SHP77 (cell line): ENCODE measurements at regions not wholly inside any gene's neighbourhood (a gene's known extent, or its start where the extent isn't known, plus 50 kb on each side); places are given as distances from the start of the nearest gene placed in this dataset.

Source experiments
- DNase-seq, 2 experiments: peaks; one replicate each; lab custom pipeline; 2025; lab: John Stamatoyannopoulos, UW

DNA sequence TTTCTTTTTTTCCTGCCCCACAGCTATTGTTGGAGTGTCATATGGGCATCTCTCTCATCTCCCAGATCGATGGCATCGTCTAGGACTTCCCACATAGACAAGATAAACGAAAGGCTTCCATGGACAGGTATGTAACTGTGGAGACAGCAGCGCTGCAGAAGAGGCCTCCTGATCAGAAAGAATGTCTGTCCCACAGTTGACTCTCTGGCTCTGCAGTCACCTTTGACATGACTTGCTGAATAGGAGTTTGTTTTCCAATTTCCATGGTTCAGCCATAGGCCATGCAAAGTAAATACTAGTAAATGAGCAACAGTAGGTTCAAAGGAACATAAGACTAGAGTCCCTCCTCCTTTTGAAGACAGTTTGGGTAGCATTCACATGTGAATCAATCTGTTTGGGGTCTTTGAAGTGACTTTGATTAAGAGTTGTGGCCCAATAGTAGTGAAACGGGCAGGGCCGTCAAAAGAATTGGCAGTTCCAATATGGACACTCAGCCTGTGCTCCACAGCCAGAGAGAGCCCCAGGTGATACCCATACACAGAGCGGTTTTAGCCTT is 134.7 kb upstream of the IFNGR1 start:
- DNase-seq = no peak

DNA sequence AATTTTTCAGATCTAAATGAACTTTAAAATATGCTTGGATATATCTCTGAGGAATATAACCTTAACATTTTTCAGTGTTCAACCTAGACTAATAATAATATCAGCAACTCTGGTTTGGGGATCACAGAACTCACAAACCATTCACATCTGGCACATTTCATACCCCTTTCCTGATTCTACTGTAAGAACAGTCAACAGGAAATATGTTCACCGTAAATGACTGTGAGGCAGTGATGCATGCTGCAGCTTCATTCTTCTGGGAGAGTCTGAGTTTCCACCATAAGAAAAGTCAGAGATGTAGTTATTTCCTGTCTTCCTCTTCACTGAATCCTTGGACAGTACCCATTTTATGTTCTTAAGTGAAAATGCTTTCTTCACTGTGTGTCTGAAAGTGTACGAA is 134.2 kb upstream of the IFNGR1 start:
- no peak for DNase-seq

DNA sequence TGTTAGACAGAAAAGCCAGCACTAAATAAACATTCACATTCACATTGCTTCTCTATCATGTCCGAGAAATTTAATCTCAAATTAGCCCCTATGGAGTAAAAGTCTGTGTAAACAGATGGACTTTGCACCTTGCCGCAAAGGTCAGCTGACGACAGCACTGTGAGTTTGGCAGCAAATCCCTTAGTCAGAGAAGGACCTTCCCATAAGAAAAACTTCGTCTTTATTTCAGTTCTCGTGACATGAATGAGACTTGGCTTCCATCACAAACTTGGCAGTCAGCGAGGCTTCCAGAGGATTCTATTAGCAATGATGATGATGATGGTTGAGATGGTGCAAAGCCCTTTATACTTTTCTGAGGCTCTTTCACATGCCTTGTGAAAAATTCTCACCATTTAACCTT is 133.7 kb upstream of the IFNGR1 start:
- no peak for DNase-seq

DNA sequence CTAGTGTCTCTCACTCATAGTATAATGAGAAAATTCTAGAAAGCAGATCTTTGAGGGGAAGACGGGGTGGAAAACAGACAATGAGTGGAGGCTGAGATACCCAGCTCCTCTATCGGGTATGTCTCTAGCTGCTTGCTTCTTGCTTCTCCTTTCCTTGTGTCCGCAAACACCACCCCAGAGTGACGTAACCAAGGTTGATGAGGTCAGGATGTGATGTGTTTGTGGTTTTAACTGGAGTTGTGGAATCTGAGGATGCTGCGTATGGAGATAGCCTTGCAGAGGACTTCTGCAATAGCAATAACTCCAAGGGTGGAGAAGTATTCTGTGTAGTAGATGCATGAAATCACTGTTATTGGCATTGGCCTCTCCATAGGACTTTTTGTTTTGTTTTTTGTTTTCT is 132.7 kb upstream of the IFNGR1 start:
- no peak for DNase-seq

DNA sequence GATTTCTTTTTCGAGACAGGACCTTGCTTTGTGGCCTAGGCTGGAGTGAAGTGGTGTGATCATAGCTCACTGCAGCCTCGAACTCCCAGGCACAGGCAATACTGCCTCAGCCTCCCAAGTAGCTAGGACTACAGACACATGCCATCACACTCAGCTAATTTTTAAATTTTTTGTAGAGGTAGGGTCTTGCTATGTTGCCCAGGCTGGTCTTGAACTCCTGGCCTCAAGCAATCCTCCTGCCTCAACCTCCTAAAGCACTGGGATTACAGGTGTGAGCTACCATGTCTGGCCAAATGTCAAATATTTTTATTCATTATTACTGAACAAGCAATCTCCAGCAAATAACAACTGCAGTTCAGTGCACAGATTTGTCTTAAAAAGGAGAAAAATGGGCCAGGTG is 131.7 kb upstream of the IFNGR1 start:
- no peak for DNase-seq

DNA sequence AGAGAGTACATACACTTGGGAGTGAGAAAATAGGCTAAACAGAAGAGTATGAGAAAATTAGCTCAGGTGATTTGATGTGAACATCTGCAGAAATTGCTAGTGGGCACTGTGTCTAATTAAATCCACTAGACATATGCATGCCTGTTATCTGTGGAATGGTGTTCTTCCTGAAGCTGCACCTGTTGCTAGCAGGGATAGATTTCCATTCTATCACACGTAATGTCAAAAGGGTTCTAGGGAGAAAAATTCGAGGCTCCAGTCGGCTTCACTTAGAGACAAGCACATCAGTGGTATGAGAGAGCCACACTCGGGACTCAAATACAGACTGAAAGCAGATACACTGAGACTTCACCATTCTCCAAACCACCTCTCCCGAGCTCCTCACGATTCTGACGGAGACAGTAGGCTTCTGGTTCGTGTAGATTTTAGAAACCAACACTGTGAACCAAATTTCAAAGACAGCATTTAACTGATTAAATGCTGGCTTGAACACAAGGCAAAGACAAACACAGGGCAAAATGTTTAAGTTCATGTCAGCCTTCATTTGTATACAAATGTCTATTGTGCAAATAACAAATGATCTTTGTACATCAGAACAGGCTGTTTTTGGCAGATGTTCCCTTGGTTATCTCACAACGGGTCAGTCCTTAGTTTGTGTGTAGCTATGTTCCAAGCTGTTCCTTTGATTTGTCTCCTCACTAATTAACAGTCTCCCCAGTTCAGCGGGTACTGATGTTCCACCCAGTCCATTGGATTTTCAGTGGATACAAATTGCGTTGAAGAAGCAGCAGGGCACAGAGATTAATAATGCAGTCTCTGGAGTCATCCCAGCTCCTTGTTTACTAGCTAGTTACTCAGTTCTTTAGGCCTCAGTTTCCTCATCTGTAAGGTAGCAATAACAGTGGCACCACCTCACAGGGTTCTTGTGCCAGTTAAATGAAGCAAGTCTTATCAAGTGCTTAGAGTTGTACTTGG is 131.0 kb upstream of the IFNGR1 start:
- no peak for DNase-seq

DNA sequence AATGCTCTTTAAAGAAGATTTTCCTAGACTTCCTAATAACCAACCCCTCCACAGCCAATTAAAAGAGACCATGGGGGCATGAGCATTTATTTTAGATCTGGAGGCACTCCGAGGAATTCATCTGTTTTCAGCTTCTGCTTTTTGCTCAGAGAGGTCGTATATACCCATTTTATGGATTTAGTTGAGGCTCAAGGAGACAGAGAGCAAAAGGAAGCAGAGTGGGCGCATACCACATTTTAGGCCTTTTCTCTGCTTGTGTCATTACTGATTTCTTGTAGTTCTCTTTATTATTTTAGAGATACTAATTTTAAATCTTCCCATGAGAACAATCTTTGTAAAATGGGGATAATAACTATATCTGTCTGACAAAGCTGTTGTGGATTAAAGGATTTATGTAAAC is 129.6 kb upstream of the IFNGR1 start:
- no peak for DNase-seq

DNA sequence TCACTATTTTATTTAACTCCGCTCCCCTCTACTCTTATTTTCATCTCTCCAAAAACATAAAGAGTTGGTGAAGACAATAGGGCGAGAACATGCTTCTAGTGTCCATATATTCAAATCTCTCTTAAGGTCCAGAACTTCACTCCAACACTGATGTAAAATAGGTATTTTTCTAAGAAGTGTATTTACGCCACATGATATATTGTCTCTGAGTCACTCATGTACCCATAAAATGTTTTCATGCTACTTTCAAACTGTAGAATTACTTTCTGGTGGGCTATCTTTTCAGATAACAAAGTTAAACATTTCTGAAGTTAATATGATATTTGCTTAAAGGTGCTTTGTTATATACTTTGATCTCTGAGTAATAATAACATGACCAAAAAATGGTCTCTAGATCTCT is 124.1 kb upstream of the IFNGR1 start:
- DNase-seq = no peak

DNA sequence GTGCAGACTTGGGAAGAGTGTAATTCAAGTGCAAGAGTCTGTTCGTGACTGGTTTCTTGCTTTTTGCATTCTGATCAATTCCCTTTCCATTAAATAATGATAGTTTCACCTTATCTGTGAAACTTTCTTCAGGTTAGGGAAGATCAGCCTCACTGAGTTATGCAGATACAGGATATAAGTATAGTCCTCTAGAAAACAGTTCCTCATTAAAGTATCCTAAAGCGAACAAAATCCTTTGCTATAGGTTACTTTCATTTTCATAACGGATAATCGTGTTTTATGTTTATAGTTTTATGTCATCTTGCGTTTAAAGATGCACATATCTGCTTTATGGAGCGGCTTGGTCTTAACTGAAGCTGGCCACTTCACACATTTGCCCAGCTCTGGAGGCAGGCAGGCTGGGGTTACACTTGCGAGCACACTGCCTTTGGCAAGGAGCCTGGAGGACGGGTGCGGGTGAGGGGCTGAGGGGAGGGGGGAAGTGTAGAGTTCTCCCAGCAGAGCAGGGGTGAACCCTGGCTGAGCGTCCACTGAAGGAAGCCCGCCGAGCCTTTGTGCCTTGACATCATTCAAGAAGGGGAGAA is 123.5 kb upstream of the IFNGR1 start:
- peak in 1 of 2 experiments; percentile 8 for DNase-seq

DNA sequence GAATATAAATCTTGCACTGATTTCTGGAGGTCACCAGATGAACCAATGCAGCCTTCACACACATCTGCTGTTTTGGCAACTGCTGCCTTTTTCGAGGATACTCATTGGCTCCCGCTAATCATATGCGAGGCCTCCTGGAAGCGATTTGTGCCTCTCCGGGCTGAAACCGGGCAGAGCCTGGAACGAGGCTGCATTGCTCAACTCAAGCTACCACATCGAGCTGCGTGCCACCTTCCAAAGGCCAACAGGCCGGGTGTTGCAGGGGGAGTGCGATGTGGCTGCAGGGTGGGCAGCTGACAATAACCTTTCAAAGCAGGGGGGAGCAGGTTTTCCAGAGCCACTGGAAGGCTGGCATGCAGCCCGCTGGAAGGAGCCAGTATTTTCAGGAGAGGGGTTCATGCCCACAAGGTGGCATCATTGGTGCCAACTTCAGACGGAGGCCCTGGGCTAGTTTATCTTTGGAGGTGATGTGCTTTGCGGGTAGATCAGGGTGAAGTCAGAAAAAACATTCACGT is 122.6 kb upstream of the IFNGR1 start:
- peak; percentile 20 to 33 for DNase-seq

DNA sequence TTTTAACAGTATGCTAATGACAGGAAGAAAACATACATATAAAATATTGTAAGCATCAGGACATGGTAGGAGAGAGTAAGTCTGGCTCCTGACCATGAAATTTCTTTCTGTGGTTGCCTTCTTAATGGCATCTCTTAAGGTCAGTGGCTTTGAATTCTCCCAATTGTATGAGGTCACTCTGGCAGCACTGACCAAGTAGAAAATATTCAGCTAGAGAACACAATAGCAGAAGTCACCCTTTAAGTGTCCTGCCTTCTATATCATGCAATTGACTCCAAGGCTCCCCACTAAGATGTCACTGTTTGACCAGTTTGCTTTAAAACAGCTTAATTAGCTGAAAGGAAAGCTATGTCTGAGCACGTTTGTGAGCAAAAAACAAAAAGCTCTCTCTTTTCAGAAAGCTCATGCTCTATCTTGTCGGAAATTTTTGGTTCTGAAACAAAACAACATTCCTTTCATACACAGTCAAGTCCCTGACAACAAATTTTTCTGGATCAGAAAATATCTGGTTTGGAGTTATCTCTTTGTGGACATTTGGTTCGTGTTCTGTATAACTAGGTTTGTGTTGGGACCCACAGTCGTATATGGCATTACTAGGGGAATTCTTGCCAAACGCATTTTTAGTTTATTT is 120.9 kb upstream of the IFNGR1 start:
- DNase-seq = no peak

DNA sequence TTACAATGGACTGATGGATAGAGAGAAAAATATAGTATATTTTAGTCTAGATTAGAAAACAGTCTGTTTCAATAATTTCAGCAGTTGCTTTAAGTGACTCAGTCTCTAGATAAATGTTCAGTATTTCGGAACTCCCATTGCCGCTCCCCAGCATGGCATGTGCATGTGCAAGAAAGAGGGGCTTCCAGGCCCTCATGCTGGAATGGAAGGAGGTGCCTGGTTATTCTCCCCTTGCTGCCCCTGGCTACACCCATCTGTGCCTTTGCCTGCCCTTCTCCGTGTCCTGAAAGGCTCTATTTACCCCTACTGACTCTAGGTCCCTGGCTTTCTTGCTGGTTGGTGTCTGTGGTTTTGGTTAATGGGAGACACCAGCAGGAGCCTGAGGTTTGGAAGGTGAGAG is 115.7 kb upstream of the IFNGR1 start:
- DNase-seq = no peak

DNA sequence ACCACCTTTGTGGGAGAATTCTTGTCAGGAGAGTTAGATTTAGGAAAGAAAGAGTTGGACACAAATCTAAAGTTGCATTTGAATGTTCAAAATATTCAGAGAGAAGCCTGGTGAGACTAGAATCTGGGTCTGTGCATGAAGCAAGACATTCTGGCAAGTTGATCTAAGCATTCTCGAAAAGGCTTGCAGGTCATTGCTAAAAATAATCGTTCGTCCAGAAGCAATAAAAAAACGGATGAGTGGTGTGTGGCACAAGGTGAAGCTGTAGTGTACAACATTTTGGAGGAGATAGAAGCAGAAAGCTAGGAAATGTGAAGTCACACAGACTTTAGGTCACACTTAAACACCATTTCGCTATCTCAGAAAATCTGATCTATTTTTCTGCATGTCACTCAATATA is 114.9 kb upstream of the IFNGR1 start:
- no peak for DNase-seq

DNA sequence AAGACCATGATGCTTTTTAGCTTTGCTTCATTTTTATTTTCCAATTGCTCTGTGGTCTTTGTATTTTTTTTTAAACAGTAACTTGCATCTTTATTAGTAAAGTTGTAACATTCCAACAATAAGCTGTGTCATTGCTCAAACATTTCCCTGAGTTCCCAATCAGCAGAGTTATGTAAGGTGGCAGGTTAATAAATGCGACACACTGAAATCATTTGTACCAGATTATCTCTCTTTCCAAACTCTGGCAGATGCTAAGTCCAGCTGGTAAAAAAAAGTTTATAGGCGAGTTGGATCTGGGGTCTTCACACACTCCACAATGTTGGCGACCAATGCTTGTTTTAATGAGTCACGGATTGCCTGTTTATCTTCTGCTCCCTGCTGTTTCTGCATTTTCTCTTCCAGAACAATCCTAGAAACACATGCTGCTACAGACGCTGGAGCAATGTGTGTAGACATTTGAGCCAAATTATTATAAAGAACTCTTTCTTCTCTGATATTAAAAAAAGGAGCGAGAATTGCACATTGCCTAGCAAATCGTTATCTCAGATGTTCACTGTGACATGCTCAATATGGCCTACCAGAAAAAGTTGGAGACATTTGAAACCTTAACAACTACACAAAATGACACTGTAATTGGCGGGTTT is 113.6 kb upstream of the IFNGR1 start:
- DNase-seq = no peak

DNA sequence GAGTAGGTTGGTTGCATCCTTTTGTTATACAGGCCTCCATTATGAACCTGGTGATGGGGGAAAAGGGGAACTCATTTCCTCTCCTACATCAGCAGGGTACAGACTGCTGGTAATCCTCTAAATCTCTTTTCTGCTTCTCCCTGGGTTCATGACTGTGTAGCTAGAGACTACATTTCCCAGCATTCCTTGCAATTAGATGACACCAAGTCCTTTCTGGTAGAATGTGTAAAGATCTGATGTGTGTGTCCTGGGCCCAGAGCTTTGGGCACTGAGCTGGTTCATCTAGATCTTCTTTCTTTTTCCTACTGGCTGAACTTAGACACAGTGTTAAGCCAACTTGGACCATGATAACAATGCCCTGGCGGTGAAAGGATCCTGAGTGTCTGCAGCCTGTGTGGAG is 104.7 kb upstream of the IFNGR1 start:
- no peak for DNase-seq

DNA sequence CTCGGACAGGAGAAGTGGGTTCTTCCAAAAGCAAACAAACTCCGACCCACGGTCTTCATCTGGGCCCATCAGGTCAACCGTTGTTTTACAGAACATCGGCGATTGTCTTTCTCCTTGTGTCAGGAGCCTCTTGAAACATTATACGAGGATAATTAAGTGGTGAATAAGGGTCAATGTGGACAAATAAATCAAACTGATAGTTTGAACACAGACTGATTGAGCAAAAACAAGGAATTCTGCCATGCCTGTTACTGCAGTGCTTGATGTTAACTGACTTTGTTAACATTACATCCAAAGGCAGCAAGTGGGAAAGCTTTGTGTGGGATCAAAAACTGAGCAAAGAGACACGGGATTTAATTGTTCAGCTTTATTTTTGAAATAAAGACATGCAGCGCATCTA is 101.1 kb upstream of the IFNGR1 start:
- DNase-seq = no peak

DNA sequence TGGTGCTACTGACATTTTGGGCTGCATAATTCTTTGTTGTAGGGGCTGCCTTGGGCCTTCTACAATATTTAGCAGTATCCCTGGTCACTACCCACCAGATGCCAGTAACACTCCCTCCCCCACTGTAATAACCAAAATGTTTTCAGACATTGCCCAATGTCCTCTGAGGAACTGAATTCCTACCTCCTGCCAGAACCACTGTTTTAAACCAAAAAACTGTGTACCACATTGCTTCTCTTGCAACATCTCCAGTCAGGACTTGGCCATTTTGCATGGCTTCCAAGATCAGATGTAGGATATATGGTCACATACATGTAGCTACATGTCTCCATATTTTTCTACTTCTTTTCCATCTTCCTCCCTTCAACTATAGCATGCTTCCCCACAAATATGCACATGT is 97.4 kb upstream of the IFNGR1 start:
- no peak for DNase-seq

DNA sequence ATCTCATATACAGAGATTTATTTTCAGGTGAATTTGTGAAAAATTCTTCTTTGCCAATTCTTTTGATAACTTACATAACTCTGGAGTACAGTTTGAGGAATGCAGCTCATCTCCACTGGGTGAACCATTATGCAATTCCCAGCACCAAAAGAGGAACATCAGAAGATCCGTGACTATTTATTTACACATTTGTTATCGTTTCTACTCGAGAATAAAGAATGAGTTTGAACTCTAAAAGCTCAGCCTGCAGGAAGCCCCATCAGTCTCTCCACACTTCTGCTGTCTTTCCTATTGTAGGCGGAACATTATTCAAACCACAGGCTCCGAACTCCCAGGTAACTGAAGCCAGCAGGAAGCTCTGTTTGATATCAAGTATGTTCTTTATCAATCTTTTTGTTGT is 95.9 kb upstream of the IFNGR1 start:
- no peak for DNase-seq

DNA sequence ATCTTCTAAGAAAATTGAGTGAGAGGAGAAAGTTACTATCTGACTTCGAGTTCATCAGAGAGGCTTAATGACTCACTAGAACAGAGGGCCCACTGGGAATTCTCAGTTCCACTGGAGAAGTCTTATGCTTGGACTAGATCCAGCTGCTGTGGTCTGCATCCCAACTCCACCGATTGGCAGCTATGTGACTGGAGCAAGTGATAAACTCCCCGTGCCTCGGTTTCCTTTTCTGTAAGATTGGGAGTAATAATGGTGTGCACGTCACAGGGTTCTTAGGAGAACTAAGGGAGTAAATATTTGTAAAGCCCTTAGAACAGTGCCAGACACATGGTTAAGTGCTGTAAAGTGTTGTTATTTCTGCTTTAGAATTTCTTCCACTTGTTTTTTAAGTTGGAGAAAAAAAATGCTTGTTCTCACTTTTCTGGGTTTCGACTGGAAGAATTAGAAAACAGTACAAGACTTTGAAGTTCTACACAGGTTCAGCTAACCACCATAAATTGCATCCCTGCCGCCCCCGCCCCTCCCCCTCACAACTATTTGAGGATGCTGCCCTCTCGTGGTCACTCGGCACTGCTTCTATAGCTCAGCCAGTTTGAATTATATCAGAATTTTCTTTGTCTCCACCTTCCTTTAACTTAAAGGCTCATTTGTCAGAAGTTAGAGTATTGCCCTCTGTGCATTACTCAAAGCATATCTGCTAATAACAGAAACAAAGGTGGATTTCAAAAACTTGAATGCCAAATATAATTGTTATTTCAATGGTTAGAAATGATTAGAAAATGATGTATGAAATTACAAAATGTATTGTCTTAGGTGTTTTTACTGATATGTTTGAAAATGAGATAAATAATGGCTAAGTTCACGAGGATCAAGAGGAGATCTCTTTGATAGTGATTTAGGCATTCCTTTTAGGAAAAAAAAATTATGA is 95.0 kb upstream of the IFNGR1 start:
- DNase-seq = peak; percentile 35 to 36

DNA sequence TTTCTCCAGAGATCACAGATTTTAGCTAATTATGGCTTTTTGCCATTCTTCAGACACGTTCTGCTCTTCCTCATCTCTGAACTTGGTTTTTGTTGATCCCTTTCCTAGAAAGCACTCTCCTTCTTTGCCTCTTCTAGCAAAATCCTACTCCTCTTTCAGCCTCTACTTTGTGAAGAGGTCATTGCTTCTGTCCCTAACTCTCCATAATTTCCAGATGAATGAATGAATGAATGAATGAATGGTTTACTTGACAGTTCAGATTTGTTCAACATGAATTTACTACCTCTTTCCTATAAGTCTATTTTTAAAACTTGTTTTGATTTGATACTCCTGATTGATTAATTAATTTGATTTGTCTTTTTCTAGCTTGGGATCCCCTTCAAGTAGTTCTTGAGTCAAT is 94.0 kb upstream of the IFNGR1 start:
- DNase-seq = no peak

DNA sequence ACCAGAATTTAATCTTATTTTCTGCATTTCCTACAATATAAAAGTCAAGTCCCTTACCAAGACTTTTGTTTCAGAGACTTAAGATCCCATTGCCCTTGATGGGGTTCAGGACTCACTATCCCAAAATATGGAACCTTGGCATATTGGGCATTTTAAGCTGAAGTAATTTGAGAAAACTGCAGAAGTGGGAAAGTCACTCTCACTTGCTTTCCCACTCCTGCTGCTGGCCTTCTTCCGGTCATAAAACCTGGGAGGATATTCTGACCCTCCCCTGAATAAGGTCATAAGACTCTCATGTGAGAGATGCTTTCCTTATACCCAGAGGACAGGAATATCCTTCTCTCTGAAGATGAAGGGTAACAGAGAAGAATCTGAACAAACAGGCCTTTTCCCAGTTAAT is 92.8 kb upstream of the IFNGR1 start:
- DNase-seq = no peak
